ENCODE measurements at regions not wholly inside any gene's neighbourhood (a gene's known extent, or its start where the extent isn't known, plus 50 kb on each side); places are given as distances from the start of the nearest gene placed in this dataset.

DNA sequence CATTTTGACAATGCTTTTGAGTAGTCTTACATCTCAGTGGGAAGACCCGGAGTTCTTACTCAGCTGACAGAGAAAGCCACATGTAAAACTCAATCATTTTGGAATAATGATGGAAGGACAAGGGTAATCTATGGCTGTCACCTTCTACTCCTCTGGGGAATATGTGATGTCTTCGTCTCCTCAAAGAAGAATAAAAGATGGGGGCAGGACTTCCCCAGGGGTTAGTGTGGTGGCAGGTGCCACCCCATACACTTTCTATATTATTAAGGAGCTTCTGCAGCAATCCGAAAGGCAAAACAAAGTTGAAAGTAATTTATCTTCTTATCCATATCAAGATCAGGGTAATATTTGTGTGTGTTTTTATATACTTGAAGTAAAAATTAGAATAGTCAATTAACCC is 180.4 kb upstream of the TOPAZ1 start (continued):
- TF ChIP-seq, protein P1, sequence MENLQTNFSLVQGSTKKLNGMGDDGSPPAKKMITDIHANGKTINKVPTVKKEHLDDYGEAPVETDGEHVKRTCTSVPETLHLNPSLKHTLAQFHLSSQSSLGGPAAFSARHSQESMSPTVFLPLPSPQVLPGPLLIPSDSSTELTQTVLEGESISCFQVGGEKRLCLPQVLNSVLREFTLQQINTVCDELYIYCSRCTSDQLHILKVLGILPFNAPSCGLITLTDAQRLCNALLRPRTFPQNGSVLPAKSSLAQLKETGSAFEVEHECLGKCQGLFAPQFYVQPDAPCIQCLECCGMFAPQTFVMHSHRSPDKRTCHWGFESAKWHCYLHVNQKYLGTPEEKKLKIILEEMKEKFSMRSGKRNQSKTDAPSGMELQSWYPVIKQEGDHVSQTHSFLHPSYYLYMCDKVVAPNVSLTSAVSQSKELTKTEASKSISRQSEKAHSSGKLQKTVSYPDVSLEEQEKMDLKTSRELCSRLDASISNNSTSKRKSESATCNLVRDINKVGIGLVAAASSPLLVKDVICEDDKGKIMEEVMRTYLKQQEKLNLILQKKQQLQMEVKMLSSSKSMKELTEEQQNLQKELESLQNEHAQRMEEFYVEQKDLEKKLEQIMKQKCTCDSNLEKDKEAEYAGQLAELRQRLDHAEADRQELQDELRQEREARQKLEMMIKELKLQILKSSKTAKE (IDR thresholded peaks at IDR 0.05; ENCODE audit: low read depth, poor library complexity, severe bottlenecking): peak; percentile 89
- TF ChIP-seq, protein P2, sequence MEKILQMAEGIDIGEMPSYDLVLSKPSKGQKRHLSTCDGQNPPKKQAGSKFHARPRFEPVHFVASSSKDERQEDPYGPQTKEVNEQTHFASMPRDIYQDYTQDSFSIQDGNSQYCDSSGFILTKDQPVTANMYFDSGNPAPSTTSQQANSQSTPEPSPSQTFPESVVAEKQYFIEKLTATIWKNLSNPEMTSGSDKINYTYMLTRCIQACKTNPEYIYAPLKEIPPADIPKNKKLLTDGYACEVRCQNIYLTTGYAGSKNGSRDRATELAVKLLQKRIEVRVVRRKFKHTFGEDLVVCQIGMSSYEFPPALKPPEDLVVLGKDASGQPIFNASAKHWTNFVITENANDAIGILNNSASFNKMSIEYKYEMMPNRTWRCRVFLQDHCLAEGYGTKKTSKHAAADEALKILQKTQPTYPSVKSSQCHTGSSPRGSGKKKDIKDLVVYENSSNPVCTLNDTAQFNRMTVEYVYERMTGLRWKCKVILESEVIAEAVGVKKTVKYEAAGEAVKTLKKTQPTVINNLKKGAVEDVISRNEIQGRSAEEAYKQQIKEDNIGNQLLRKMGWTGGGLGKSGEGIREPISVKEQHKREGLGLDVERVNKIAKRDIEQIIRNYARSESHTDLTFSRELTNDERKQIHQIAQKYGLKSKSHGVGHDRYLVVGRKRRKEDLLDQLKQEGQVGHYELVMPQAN (conservative IDR thresholded peaks at IDR 0.05): no peak
- TF ChIP-seq HDAC6 (IDR thresholded peaks at IDR 0.05; ENCODE audit: unreplicated experiment) (no peak), IKZF1 (conservative IDR thresholded peaks at IDR 0.05) (peak; percentile 77), NR2F1 (conservative IDR thresholded peaks at IDR 0.05) (peak; percentile 60; the same call in 1 of the 2 replicates), IKZF2 (IDR thresholded peaks at IDR 0.05) (peak; percentile 49 to 69; a peak in 2 of 4 replicates), MEF2B (IDR thresholded peaks at IDR 0.05; ENCODE audit: partially characterized antibody, poor library complexity, severe bottlenecking) (peak; percentile 87), JUNB (IDR thresholded peaks at IDR 0.05) (peak; percentile 31; the same call in 1 of the 2 replicates), ESRRA (IDR thresholded peaks at IDR 0.05; ENCODE audit: low read length) (0 out of 2 replicates have a peak, but pooled peaks have one; percentile 18), RELA (IDR thresholded peaks at IDR 0.05; ENCODE audit: borderline replicate concordance, partially characterized antibody) (peak; percentile 28), MTA2 (IDR thresholded peaks at IDR 0.05; ENCODE audit: low read depth) (peak; percentile 63; the same call in 1 of the 2 replicates)
- TF ChIP-seq, protein P3, sequence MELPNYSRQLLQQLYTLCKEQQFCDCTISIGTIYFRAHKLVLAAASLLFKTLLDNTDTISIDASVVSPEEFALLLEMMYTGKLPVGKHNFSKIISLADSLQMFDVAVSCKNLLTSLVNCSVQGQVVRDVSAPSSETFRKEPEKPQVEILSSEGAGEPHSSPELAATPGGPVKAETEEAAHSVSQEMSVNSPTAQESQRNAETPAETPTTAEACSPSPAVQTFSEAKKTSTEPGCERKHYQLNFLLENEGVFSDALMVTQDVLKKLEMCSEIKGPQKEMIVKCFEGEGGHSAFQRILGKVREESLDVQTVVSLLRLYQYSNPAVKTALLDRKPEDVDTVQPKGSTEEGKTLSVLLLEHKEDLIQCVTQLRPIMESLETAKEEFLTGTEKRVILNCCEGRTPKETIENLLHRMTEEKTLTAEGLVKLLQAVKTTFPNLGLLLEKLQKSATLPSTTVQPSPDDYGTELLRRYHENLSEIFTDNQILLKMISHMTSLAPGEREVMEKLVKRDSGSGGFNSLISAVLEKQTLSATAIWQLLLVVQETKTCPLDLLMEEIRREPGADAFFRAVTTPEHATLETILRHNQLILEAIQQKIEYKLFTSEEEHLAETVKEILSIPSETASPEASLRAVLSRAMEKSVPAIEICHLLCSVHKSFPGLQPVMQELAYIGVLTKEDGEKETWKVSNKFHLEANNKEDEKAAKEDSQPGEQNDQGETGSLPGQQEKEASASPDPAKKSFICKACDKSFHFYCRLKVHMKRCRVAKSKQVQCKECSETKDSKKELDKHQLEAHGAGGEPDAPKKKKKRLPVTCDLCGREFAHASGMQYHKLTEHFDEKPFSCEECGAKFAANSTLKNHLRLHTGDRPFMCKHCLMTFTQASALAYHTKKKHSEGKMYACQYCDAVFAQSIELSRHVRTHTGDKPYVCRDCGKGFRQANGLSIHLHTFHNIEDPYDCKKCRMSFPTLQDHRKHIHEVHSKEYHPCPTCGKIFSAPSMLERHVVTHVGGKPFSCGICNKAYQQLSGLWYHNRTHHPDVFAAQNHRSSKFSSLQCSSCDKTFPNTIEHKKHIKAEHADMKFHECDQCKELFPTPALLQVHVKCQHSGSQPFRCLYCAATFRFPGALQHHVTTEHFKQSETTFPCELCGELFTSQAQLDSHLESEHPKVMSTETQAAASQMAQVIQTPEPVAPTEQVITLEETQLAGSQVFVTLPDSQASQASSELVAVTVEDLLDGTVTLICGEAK (IDR thresholded peaks at IDR 0.05; ENCODE audit: borderline replicate concordance): no peak
